ENCODE measurements at regions not wholly inside any gene's neighbourhood (a gene's known extent, or its start where the extent isn't known, plus 50 kb on each side); places are given as distances from the start of the nearest gene placed in this dataset.

GRCh38 chr2:63755216-63755615 is 86.5 kb upstream of the UGP2 start:
- no peaks in the 10 kb centered on the region for H3K9me3 ChIP-seq
- no peak overlapping the region for H3K27ac ChIP-seq
- H3K4me1 ChIP-seq: no peaks in the 10 kb centered on the region
- no peak for DNase-seq
- no peaks in the 10 kb centered on the region for H3K27me3 ChIP-seq (ENCODE audit: low read depth)
- no peak overlapping the region for H3K4me3 ChIP-seq
- intact Hi-C loops (cut with DNase I): no loop called here
- TF ChIP-seq, protein P1, sequence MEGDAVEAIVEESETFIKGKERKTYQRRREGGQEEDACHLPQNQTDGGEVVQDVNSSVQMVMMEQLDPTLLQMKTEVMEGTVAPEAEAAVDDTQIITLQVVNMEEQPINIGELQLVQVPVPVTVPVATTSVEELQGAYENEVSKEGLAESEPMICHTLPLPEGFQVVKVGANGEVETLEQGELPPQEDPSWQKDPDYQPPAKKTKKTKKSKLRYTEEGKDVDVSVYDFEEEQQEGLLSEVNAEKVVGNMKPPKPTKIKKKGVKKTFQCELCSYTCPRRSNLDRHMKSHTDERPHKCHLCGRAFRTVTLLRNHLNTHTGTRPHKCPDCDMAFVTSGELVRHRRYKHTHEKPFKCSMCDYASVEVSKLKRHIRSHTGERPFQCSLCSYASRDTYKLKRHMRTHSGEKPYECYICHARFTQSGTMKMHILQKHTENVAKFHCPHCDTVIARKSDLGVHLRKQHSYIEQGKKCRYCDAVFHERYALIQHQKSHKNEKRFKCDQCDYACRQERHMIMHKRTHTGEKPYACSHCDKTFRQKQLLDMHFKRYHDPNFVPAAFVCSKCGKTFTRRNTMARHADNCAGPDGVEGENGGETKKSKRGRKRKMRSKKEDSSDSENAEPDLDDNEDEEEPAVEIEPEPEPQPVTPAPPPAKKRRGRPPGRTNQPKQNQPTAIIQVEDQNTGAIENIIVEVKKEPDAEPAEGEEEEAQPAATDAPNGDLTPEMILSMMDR (IDR thresholded peaks at IDR 0.05): no peak
- ATAC-seq: no peak
- H3K36me3 ChIP-seq: no peaks in the 10 kb centered on the region

- Histone ChIP-seq H3K27ac (no peak overlapping the region), H3K36me3 (no peaks in the 10 kb centered on the region), H3K4me3 (no peak overlapping the region), H3K27me3 (ENCODE audit: low read depth) (no peaks in the 10 kb centered on the region), H3K9me3 (no peaks in the 10 kb centered on the region), H3K4me1 (no peaks in the 10 kb centered on the region)
- no peak for DNase-seq
- intact Hi-C loops (cut with DNase I): no loop called here
- ATAC-seq: no peak
- TF ChIP-seq, protein P1 (IDR thresholded peaks at IDR 0.05): no peak
These were observed 85.7 kb upstream of the UGP2 start for GRCh38 chr2:63755965-63756364.

DNA sequence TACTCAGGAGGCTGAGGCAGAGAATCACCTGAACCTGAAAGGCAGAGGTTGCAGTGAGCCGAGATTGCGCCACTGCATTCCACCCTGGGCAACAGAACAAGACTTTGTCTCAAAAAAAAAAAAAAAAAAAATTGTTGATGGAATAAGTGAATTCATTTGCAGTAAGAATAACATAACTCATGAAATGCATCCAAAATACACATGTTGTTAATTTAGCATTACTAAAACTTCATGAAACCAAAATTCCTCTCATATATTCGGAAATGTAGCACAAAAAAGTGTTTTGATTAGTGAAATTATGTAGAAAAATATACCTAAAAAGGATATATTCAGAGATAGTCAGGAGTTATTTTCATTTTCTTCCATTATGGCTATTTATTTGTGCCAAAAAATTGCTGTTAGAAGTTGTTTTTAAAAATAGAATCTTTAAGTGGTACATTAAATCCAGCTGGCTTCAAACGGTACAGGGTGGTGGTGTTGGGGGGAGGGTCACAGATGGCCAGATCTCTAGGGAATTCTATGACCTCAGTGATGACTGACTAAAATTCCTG is 78.2 kb upstream of the UGP2 start:
- H3K36me3 ChIP-seq: no peaks in the 10 kb centered on the region
- no peak for DNase-seq
- no peaks in the 10 kb centered on the region for H3K27me3 ChIP-seq (ENCODE audit: low read depth)
- no peaks in the 10 kb centered on the region for H3K4me1 ChIP-seq
- no peak overlapping the region for H3K27ac ChIP-seq
- peaks cover 12% of the 10 kb centered on the region for H3K9me3 ChIP-seq
- no peak for ATAC-seq
- TF ChIP-seq, protein P1 (IDR thresholded peaks at IDR 0.05): no peak
- H3K4me3 ChIP-seq: no peak overlapping the region
- intact Hi-C loops (cut with DNase I): no loop called here

DNA sequence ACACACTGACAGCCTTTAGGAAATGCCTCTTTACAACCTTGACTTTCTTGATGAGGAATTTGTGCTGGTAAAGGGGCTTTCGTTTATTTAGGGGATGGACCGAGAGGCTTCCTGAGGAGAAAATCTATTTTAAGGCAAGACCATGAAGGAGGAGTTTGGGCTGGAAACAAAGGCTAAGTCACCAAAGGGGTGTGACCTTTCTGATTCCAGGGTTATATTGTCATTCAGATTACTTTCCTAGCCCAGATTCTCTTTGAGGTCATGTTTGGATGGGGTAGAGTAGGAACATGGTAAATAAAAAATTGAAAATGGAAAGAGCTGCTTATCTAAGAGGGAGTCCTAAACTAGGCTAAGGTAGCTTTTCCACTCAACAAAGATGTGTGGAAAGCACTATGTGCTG is 77.1 kb upstream of the UGP2 start:
- TF ChIP-seq, protein P1 (IDR thresholded peaks at IDR 0.05): no peak
- ATAC-seq: no peak
- H3K4me3 ChIP-seq: no peak overlapping the region
- H3K27ac ChIP-seq: no peak overlapping the region
- peaks cover 12% of the 10 kb centered on the region for H3K9me3 ChIP-seq
- no peaks in the 10 kb centered on the region for H3K4me1 ChIP-seq
- H3K27me3 ChIP-seq (ENCODE audit: low read depth): no peaks in the 10 kb centered on the region
- no peaks in the 10 kb centered on the region for H3K36me3 ChIP-seq
- DNase-seq: no peak
- intact Hi-C loops (cut with DNase I): no loop called here

DNA sequence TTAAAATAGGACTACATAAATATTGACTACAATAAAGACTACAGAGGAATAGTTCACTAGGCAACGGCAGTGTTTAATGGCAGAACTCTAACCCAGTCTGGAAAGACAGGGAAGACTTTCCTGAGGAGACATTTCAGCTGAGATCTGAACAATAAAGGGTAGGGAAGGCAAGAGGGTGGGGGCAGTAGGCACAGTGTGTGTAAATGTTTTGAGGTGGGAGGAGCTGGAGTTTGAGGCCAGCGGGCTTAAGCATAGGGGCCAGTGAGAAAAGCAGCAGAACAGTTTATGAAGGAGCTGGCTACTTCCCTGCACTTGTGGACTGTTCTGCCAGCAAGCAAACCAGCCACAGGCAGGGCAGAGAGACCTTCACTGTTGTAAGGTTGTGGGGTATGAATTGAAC is 76.6 kb upstream of the UGP2 start:
- H3K36me3 ChIP-seq: no peaks in the 10 kb centered on the region
- H3K4me3 ChIP-seq: no peak overlapping the region
- no peaks in the 10 kb centered on the region for H3K27me3 ChIP-seq (ENCODE audit: low read depth)
- ATAC-seq: no peak
- no peak for DNase-seq
- peaks cover 12% of the 10 kb centered on the region for H3K9me3 ChIP-seq
- TF ChIP-seq, protein P1 (IDR thresholded peaks at IDR 0.05): no peak
- intact Hi-C loops (cut with DNase I): no loop called here
- no peak overlapping the region for H3K27ac ChIP-seq
- H3K4me1 ChIP-seq: no peaks in the 10 kb centered on the region

GRCh38 chr2:63767307-63767706 is 74.4 kb upstream of the UGP2 start:
- no peaks in the 10 kb centered on the region for H3K36me3 ChIP-seq
- intact Hi-C loops (cut with DNase I): no loop called here

More at GRCh38 chr2:63767307-63767706, 74.4 kb upstream of the UGP2 start:
- TF ChIP-seq, protein P1 (IDR thresholded peaks at IDR 0.05): no peak
- Histone ChIP-seq H3K4me3 (no peak overlapping the region), H3K4me1 (no peaks in the 10 kb centered on the region), H3K27me3 (ENCODE audit: low read depth) (no peaks in the 10 kb centered on the region), H3K9me3 (peaks cover 12% of the 10 kb centered on the region), H3K27ac (no peak overlapping the region)
- DNase-seq (no peak), ATAC-seq (no peak)
